ENCODE measurements at regions not wholly inside any gene's neighbourhood (a gene's known extent, or its start where the extent isn't known, plus 50 kb on each side); places are given as distances from the start of the nearest gene placed in this dataset.

DNA sequence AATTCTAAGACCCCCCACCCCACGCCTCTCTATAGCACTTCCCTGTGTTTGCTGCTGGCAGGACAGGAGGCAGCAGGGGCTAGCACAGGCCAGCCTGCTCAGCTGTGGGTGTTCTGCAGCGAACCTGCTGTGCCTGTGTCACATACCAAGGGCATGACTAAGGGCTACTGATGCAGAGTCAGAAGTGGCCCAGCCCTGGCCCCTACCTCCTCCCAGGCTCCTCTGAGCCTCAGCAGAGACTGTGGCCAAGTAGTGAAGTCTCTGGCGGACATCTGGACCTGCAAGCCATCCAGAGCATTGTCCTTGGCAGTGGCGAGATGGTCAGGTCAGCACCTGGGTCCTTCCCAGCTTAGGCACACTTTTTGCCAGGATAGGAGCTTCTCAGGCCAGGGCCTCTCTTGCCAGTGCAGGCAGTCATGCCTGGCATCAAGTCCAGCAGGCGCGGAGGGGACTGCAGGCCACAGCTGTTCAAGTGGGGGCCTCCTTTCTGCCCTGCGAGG lies 116.3 kb upstream of the RET start:
- TF ChIP-seq, protein P1, sequence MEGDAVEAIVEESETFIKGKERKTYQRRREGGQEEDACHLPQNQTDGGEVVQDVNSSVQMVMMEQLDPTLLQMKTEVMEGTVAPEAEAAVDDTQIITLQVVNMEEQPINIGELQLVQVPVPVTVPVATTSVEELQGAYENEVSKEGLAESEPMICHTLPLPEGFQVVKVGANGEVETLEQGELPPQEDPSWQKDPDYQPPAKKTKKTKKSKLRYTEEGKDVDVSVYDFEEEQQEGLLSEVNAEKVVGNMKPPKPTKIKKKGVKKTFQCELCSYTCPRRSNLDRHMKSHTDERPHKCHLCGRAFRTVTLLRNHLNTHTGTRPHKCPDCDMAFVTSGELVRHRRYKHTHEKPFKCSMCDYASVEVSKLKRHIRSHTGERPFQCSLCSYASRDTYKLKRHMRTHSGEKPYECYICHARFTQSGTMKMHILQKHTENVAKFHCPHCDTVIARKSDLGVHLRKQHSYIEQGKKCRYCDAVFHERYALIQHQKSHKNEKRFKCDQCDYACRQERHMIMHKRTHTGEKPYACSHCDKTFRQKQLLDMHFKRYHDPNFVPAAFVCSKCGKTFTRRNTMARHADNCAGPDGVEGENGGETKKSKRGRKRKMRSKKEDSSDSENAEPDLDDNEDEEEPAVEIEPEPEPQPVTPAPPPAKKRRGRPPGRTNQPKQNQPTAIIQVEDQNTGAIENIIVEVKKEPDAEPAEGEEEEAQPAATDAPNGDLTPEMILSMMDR (IDR thresholded peaks at IDR 0.05; ENCODE audit: borderline replicate concordance, control extremely low read depth, extremely low read depth, insufficient read depth, missing control alignments): no peak
- in situ Hi-C loops (cut with MboI; ENCODE audit: low sequenced_read_pairs, unreplicated experiment): no loop called here
- no peak for DNase-seq (ENCODE audit: low spot score)

DNA sequence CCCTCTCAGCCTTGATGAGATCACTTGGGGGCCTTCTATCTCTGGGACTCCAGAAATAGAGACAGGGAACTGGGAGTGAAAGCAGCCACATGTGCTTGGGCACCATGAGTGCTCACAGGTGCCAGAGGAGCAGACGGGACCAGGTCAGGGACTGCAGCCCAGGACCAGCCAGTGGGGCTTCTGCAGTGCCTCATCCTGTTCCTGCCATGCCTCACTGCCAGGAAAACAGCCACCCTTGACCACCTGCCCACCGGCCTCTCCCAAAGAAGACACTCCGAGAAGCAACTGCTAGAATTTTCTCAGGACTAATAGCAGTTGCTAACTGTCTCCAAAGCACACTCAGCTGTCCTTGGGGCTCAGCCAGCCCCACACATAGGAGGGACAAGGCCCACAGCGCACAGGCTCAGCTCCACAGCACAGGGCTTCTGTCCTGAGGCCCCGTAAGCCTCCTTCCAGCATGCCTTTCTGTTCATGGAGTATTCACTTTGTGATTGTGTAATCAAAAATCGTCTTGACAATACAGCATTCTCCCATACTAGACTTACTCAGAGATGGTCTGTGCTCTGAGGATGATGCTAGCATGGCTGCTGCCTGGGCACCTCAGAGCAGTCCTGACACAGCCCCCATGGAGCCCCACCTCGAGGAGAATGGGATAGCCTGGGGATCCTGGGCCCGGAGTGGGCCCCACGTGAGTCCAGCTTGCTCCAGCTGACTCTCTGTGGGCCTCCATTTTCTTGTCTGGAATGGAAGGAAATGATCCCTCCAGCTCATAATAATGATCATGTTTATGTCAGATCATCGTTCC lies 115.7 kb upstream of the RET start:
- TF ChIP-seq, protein P1 (IDR thresholded peaks at IDR 0.05; ENCODE audit: borderline replicate concordance, control extremely low read depth, extremely low read depth, insufficient read depth, missing control alignments): no peak
- in situ Hi-C loops (cut with MboI; ENCODE audit: low sequenced_read_pairs, unreplicated experiment): no loop called here
- no peak for DNase-seq (ENCODE audit: low spot score)

DNA sequence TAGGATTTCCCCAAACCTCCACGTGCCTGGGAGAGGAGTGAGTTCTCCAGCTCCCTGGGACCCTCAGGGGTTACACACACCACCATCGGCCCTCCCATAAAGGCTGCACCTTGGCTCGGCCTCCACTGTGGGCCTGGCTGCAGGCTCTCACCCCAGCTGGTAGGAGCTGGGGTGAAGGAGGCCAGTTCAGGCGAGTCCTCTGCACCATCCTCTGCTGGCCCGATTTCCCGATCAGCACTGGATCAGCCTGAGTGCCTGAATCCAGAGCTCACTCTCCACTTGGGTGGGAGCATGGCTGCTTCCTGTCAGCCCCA lies 115.1 kb upstream of the RET start:
- TF ChIP-seq, protein P1 (IDR thresholded peaks at IDR 0.05; ENCODE audit: borderline replicate concordance, control extremely low read depth, extremely low read depth, insufficient read depth, missing control alignments): no peak
- in situ Hi-C loops (cut with MboI; ENCODE audit: low sequenced_read_pairs, unreplicated experiment): no loop called here
- DNase-seq (ENCODE audit: low spot score): no peak

DNA sequence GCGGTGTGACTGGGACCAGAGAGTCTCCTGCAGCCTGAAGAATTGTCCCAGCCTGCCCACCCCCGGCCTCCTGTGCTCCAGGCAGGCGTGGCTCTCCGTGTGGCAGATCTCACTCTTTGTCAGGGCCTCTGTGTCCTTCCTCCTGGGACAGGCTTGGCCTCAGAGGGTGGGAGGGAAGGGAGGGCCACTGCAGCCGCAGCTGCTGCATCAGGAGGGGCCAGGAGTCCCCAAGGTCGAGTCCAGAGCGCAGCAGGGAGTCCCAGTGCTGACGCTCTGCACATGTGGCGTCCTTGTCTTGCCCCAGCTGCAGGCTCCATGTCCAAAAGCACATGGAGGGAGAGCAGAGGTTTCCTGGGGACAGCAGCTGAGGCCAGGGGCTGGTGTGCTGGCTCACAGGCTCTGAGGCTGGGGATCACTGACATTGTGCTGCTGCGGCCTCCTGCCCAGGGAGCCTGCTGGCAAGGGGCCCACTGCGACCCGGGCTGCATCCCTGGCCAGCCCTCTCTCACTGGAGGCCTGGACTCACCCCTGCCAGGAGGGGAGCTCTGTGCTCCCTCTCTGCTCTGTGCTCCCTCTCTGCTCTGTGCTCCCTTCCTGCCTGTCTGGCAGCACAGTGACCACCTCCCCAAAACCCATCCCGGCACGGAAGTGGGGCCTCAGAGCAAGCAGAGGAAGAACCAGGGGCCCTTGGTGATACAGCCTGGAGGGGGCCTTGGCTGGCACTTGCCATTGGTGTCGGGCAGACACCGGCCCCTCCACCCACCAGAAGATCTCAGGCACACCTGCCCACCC lies 114.6 kb upstream of the RET start:
- peak; percentile 12 for DNase-seq (ENCODE audit: low spot score)
- TF ChIP-seq, protein P1 (IDR thresholded peaks at IDR 0.05; ENCODE audit: borderline replicate concordance, control extremely low read depth, extremely low read depth, insufficient read depth, missing control alignments): no peak
- in situ Hi-C loops (cut with MboI; ENCODE audit: low sequenced_read_pairs, unreplicated experiment): no loop called here

DNA sequence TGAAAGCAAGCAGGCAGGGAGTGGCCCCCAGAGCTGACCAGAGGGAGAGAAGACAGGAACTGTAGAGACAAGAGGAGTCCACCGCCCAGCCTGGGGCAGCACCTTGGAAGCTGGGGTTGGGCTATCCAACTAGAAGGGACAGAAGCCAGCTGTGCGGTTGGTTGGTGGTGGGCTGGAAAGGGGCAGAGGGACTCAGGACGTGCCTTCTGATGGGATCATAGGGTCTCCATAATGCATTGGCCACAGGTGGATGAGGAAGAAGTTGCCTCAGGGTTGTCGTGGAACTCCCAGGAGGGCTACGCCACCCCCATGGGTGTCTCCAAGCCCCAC lies 114.0 kb upstream of the RET start:
- no peak for DNase-seq (ENCODE audit: low spot score)
- in situ Hi-C loops (cut with MboI; ENCODE audit: low sequenced_read_pairs, unreplicated experiment): no loop called here
- TF ChIP-seq, protein P1 (IDR thresholded peaks at IDR 0.05; ENCODE audit: borderline replicate concordance, control extremely low read depth, extremely low read depth, insufficient read depth, missing control alignments): no peak

DNA sequence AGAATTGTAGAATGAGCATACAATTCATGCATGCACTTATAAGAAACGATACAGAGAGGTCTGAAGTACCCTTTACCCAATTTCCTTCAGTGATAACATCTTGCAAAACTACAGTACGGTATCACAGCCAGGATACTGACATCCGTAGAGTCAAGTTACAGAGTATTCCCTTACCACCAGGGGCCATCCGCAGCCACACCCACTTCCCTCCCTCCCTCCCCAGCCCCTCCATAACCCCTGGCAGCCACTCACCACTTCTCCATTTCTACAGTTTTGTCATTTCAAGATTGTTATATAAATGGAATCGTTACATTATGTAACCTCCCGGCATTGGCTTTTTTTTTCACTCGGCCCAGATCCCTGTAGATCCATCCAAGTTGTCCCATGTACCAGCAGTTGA lies 113.6 kb upstream of the RET start:
- no peak for DNase-seq (ENCODE audit: low spot score)
- in situ Hi-C loops (cut with MboI; ENCODE audit: low sequenced_read_pairs, unreplicated experiment): no loop called here

More for the DNA sequence above, 113.6 kb upstream of the RET start:
- TF ChIP-seq, protein P1 (IDR thresholded peaks at IDR 0.05; ENCODE audit: borderline replicate concordance, control extremely low read depth, extremely low read depth, insufficient read depth, missing control alignments): no peak
